Activated CD4-positive, alpha-beta T cell treated with anti-CD3 and anti-CD28 coated beads for 1 hour (primary cell): ENCODE measurements at regions not wholly inside any gene's neighbourhood (a gene's known extent, or its start where the extent isn't known, plus 50 kb on each side); places are given as distances from the start of the nearest gene placed in this dataset.

Source experiments
- DNase-seq: peaks from one replicate; pipeline ENCODE4 v3.0.0-alpha.2; 2020

DNA sequence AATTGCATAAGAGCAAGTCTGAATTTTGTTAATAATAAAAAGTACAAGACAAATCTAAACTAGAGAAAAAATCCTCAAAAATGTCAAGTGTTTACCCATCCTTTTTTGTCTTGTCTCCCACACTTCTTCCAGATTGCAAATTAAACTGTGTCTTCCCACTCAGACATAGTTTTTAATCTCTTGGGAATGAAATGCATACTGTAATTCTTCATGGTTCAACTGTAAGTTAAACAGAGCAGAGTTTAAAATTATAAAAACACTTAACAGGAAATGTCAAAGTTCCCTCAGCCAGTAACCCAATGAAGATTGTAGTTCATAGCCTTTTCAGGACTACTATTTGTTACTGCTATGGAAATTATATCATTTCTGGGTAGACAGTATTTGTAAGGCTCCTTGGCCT lies 171.8 kb downstream of the UBE2E3 start:
- no peak for DNase-seq

- no peak for DNase-seq
Measured at GRCh38 chr2:181152701-181153100, 172.3 kb downstream of the UBE2E3 start.

GRCh38 chr2:181153886-181154285 lies 173.5 kb downstream of the UBE2E3 start:
- no peak for DNase-seq

GRCh38 chr2:181157326-181157725 lies 176.9 kb downstream of the UBE2E3 start:
- no peak for DNase-seq

DNA sequence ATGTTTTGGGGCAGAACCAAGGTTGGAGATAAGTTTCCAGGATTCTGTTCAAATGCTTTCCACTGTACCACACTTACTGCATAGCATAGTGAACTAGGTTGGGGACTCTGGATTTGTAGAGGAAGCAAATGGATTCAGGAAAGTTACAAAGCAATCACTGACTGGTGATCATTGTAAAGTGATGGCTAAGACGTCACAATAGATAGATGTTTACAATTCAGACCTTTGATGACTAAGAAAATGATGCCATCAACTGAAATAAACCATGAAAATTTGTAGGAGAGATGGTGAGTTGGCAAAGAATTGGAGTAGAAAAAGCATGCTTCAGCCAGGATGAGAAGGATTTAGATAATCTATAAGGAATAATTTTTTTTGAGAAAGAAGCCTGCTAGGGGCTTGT lies 178.0 kb downstream of the UBE2E3 start:
- DNase-seq, result no peak

DNA sequence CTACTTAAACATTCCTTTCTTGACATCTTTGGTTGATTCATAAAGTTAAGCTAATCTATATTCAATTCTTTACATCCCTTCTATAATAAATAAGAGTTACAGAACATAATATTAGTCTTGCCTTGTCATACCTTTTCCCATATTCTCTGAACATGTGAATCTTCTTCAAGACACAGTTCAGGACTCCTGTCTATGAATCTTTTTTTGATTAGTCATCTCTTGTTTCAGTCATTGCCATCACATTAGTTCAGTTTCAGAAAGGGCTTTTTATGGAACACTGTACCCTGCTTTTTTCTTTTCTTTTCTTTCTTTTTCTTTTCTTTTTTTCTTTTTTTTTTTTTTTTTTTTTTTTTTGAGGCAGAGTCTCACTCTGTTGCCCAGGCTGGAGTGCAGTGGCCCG lies 181.2 kb downstream of the UBE2E3 start:
- DNase-seq, result no peak

- DNase-seq, result no peak
Measured at GRCh38 chr2:181163139-181163538, 182.7 kb downstream of the UBE2E3 start.

DNA sequence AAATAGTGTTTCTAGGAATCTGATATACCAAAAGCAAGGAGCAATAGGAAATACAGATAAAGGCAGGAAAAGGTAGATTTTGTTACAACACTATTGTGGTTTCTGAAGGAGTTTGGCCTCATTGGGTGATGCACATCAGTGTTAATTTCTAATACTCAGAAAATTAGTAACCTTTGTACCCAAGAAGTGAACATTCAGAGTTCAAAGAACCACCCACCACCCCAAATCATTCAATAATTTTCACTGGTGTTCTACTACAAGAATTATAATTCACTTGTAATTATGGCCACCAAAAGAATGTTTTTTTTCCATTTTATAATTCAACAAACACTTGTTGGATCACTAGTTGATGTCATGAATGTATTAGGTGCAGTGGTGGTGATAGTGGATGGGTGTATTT lies 183.3 kb downstream of the UBE2E3 start:
- DNase-seq, result no peak

- no peak for DNase-seq
Measured at GRCh38 chr2:181164699-181165098, 184.3 kb downstream of the UBE2E3 start.

DNA sequence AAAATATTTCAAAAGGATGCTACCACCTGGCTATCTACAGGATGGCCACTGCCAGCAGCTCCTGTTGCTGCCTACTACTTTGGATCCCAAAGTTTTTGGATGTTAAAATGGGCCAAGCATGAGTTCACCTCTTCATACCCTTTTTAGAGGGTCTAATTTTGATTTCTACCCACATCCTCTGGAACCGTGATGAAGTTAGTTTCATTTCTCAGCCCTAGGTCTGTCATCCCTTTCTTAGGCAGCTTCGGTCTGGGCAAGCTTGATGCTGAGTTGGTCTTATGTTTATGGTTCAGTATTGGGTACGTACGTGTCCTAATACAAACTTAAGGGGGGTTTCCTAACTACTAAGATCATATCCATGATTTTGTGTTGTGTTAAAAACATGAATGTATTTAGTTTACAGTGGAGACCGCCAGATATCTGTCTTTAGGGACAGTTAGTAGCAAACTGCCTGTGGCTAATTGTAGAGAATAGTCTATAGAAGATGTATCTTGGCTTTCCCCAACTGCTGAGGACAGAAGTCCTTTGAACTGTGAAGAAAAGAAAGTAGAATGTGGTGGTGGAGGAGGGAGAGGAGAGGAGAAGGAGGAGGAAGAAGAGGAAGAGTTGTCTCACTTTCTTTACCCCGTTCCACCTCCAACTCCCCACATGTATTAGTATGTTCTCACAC lies 184.9 kb downstream of the UBE2E3 start:
- no peak for DNase-seq

DNA sequence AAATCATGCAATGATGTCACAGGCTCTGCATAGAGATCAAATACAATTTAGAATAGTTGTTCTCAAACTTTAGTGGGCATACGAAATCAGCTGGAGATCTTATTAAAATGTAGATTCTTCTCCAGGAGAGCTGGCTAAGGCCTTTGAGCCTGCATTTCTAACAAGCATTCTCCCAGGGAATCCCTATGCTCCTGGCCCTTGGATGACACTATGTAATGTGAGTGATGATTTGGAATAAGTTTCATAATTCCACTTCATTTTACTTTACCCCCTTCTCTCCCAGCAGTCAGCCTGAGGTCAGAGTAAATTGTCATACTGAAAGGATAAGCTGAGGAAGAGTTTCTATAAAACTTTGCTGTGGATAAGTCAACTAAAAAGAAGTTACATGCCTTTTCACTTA lies 189.1 kb downstream of the UBE2E3 start:
- DNase-seq, result no peak

DNA sequence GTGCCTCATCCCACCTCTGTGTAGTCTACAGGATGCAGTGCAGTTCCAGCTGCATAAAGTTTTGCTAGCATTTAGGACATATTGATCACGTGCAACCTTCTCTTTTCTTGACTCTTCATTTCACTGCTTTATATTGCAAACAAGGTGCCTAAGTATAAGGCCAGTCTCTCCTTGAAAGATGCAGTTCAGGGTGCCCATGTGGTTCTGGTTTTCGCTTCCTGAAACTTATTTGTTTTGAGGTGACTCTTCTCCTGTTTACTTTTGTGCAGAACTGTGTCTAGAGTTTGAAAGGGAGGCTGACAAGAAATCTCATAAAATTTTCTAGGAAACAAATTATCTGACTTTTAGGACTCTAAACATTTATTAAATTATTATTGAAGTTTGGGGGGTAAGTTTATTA lies 189.9 kb downstream of the UBE2E3 start:
- DNase-seq, result no peak

DNA sequence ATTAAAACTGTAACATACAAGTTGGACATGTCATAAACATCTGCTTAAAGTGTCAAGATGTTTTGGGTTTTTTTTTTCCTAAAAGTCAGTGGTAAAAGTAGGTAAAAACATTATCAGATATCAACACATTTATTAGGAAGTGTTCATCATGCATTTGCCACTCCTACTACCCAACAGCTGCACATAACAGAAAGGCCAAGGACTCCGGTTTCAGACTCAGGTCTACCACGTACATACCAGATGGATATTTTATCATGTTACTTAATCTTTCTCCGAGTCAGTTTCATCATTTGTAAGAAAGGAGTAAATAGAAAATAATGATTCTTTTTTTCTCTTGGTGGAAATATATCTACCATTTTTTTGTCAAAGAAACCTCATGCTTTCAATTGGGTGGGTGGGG lies 192.3 kb downstream of the UBE2E3 start:
- no peak for DNase-seq

DNA sequence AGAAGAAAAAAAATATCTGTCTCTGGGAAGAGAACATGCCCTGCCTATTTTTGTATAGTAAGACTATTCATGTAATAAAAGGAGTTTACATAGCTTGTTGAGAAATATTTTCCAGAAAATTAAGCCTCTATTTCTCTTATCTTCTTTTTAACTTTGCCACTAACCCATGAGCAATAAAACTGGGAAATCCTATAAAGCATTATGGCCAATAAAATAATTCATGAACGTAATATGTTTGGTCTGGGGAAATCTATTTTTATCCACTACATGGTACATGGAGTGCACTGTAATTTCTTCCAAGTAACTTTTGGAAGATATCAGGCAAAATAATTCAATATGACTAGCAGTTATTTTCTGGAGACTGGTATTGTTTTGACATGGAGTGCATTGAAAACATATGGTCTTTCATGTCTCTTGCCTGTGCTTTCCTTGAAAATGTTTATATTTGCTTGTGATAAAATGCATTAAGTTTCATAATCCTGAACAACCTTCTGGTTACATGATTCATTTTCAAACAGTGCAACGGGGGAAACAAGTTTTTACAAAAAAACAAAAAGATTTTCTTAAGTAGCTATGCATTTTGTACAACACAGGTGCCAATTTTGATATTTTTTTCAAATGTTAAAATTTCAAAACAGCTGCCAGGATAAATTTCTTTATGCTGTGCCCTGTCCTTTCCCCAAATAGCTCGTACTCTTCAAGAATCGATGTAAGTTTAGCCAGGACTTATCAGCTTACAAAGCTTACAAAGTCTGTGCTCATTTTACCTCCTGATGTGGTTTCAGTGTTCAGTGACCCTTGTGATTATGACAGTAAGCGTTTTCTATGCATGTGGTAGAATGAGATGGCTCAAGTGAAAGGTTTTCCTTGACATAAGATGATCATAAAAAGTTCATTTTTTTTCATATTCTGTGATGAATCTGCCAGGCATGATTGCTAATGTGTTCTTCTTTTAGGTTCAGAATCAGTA lies 194.5 kb downstream of the UBE2E3 start:
- no peak for DNase-seq

- no peak for DNase-seq
Measured at GRCh38 chr2:181176540-181176939, 196.1 kb downstream of the UBE2E3 start.

DNA sequence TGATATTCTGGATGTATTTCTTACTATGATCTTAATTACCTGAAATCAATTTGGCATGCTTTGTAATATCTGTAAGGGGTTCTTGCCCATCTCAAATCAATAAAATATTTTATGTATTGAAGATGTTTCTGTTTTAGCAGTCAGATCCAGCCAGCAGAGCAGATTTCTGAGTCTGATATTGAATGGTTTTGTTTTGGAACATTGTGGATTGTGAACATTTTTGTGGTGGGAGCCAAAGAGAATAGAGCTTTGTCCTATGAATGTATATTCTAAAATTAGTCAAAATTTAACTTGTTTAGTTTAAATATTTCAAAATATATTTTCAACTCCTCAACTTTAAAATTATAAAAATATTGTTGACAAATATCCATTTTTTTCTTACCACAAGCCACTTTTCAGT lies 197.0 kb downstream of the UBE2E3 start:
- no peak for DNase-seq

DNA sequence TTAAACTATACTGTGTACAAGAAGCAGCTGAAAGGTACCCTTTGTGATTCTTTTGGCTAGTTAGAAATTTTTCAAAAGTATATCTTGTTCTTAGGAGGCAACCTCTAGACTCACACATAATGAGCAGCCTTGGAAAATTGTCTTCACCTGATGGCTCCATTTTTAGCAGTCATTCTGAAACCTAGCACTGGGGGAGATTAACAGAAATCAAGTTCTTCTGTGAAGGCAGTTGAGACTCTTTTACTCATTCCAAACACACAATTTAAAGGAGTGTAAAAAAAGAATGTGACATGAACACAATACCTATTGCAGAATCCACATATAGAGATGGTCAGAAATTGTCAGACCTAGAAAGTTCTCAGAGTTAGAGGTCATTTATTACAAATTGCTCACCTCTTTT lies 197.7 kb downstream of the UBE2E3 start:
- no peak for DNase-seq

- DNase-seq, result no peak
Measured at GRCh38 chr2:181178823-181179412, 198.5 kb downstream of the UBE2E3 start.

DNA sequence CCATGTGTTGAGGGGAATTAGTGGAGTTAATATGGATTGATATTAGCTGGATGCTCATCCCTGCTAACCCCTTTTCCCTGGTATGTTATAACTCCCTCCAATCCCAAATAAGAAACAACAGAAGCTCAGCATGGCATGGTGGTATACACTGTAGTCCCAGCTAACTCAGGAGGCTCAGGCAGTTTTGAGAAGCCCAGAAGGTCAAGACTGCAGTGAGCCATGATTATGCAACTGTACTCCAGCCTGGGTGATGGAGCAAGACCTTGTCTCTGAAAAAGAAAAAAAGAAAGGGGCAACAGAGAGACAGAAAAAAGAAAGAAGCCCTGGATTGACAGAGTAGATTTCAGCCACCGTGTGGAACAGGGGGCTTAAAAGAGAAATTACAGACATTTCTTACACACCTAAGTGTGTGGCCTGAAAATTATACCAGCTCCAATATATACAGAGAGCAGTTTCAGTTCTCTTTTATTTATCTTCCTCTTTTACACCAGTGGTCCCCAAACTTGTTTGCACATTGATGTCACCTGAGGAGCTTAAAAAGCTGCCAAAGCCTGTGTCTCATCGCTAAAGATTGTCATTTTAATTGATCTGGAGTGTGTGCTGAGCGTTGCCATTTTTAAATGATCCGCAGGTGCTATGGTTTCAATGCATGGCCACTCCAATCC lies 203.6 kb downstream of the UBE2E3 start:
- DNase-seq, result no peak

DNA sequence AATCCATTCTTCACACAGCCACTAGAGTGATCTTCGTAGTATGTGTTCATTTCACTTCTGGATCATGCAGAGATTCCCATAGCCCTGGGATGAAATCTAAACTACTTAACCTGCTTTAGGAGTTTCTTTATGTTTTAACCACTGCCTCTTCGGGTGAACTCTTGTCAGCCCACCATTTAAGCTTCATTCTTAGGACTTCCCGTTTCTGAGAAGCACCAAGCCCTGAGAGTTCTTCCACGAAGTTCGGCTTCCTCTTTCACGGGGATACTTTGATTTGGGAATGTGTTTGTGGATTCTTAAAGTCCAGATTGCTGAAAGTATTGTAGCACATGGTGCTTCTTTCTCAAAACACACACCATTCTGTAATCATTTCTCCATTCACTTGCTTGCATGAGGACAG lies 205.0 kb downstream of the UBE2E3 start:
- DNase-seq, result no peak

- DNase-seq, result no peak
Measured at GRCh38 chr2:181185948-181186347, 205.5 kb downstream of the UBE2E3 start.

GRCh38 chr2:181188605-181189004 lies 208.2 kb downstream of the UBE2E3 start:
- no peak for DNase-seq

GRCh38 chr2:181189951-181190350 lies 209.5 kb downstream of the UBE2E3 start:
- DNase-seq, result no peak
